Fibroblast of upper back skin (primary cell): ENCODE measurements at regions not wholly inside any gene's neighbourhood (a gene's known extent, or its start where the extent isn't known, plus 50 kb on each side); places are given as distances from the start of the nearest gene placed in this dataset.

Experiments used
- DNase-seq: peaks from one replicate; pipeline ENCODE4 v3.0.0-alpha.2; 2013

GRCh38 chr16:66240631-66241395, 125.7 kb upstream of the CDH5 start:
- DNase-seq: peak; percentile 68

- DNase-seq: no peak
Observed at GRCh38 chr16:66240088-66240487, 126.4 kb upstream of the CDH5 start.

GRCh38 chr16:66238696-66239095, 127.8 kb upstream of the CDH5 start:
- peak; percentile 58 for DNase-seq

GRCh38 chr16:66236301-66236700, 130.2 kb upstream of the CDH5 start:
- DNase-seq: no peak

- DNase-seq: peak; percentile 14
Observed at GRCh38 chr16:66231452-66232160, 134.9 kb upstream of the CDH5 start.

GRCh38 chr16:66229651-66230050, 136.8 kb upstream of the CDH5 start:
- no peak for DNase-seq

GRCh38 chr16:66228792-66229191, 137.7 kb upstream of the CDH5 start:
- DNase-seq: peak; percentile 63

- no peak for DNase-seq
Observed at GRCh38 chr16:66227766-66228530, 138.5 kb upstream of the CDH5 start.

GRCh38 chr16:66226762-66227161, 139.7 kb upstream of the CDH5 start:
- no peak for DNase-seq

GRCh38 chr16:66225696-66226095, 140.8 kb upstream of the CDH5 start:
- DNase-seq: no peak

- DNase-seq: no peak
Observed at GRCh38 chr16:66224626-66225025, 141.9 kb upstream of the CDH5 start.

GRCh38 chr16:66224186-66224585, 142.3 kb upstream of the CDH5 start:
- no peak for DNase-seq

- DNase-seq: peak; percentile 91
Observed at GRCh38 chr16:66223176-66223780, 143.2 kb upstream of the CDH5 start.

GRCh38 chr16:66222756-66223155, 143.7 kb upstream of the CDH5 start:
- no peak for DNase-seq

GRCh38 chr16:66220702-66221101, 145.8 kb upstream of the CDH5 start:
- DNase-seq: no peak

GRCh38 chr16:66219491-66219890, 147.0 kb upstream of the CDH5 start:
- no peak for DNase-seq

- DNase-seq: no peak
Observed at GRCh38 chr16:66212428-66212827, 154.1 kb upstream of the CDH5 start.

- no peak for DNase-seq
Observed at GRCh38 chr16:66211651-66212050, 154.8 kb upstream of the CDH5 start.

GRCh38 chr16:66207883-66208265, 158.6 kb upstream of the CDH5 start:
- no peak for DNase-seq

GRCh38 chr16:66207139-66207882, 159.2 kb upstream of the CDH5 start:
- no peak for DNase-seq

- no peak for DNase-seq
Observed at GRCh38 chr16:66206363-66206762, 160.1 kb upstream of the CDH5 start.
